GM19452 (cell line): ENCODE measurements at regions not wholly inside any gene's neighbourhood (a gene's known extent, or its start where the extent isn't known, plus 50 kb on each side); places are given as distances from the start of the nearest gene placed in this dataset.

Experiments
- ATAC-seq: cut with Tn5 transposase; IDR thresholded peaks from one replicate; pipeline ENCODE4 v1.9.1; 2021; ENCODE audit not compliant: unreplicated experiment

DNA sequence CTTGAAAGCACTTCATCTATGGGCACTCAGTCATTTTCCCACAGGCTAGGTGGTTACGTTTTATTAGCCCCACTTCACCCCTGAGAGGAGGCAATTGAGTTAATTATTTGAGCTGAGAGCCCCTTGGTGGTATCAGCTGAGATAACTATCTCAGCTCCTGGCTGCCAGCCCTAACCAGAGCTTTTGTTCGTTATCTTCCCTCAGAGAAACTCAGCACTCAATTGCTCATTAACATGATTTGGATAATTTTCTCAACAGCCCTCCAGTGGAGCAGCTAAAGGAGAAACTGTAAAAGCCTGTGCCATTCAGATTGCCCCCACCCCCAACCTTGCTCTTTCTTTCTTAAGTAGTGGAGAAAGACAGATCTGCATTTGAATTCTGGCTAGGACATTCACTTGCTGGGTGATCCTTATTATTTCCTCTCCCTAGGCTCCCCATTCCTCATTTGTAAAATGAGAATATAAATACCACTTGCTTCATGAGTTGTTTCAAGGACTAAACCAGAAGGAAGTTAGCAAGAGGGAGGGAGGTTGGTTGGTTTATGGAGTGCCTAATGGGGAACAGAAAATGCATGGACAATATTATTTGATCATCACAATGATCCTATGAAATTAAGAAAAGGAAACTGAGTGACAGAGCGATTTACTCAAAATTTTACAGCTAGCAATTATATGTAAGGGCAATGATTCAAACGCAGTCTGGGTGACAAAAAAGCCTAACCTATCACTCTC, 218.7 kb upstream of the FGGY start:
- ATAC-seq, result no peak

DNA sequence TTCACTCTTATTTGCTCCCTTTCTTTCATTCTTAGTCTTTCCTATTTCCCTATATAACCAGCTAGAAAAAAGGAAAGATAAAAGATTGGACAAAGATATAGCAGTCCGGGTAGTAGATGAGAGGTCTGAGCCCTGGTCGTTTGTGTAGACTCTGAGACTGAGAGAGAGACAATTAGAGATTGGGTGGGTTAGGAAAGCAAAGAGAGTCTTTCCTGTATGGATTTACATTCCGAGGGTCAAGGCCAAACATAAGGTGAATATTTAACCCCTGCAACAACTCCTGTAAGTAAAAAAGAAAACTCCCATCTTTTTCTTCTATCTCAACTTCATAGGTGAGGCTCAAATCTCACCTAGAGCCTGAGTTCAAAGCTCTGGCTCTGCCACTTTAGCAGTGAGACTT, 218.0 kb upstream of the FGGY start:
- ATAC-seq, result no peak

- no peak for ATAC-seq
These were observed 217.3 kb upstream of the FGGY start for GRCh38 chr1:59079434-59080140.

DNA sequence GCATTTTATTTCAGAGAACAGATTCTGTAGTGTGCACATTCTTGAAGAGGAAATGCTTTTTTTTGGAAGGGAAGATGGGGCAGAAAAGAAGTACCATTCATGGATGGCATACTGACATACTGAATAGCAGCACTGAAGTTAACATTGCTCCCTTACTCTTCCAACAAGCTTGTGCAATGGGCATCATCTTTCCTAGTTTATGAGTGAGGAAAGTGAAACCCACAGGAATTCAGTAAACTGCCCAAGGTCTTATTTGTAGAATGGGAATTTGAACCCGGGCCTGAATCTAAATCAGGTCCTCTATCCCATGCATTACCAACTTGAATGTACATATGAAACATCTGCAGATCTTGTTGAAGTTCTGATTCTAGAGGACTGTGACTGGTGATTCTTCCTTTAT, 215.7 kb upstream of the FGGY start:
- ATAC-seq, result no peak

- no peak for ATAC-seq
These were observed 215.1 kb upstream of the FGGY start for GRCh38 chr1:59081795-59082194.

GRCh38 chr1:59083946-59084865, 212.7 kb upstream of the FGGY start:
- ATAC-seq, result no peak

DNA sequence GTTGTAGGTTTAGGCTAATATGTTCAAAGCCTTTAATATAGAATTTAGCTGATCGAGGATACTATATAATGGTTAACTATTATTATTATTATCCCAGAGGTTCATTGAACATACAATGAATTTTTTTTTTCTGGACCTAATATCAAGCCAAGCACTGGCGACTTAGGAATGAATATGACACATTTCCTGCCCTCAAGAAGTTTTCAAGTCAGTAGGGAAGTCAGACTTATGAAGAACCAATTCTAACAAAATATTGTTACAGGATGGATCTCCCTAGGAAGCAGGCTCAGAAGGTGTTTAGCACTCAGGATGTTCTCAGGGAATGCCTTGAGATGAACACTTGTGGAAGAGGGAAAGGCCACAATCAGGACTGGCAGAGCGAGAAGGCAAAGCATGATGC, 211.8 kb upstream of the FGGY start:
- ATAC-seq, result no peak

DNA sequence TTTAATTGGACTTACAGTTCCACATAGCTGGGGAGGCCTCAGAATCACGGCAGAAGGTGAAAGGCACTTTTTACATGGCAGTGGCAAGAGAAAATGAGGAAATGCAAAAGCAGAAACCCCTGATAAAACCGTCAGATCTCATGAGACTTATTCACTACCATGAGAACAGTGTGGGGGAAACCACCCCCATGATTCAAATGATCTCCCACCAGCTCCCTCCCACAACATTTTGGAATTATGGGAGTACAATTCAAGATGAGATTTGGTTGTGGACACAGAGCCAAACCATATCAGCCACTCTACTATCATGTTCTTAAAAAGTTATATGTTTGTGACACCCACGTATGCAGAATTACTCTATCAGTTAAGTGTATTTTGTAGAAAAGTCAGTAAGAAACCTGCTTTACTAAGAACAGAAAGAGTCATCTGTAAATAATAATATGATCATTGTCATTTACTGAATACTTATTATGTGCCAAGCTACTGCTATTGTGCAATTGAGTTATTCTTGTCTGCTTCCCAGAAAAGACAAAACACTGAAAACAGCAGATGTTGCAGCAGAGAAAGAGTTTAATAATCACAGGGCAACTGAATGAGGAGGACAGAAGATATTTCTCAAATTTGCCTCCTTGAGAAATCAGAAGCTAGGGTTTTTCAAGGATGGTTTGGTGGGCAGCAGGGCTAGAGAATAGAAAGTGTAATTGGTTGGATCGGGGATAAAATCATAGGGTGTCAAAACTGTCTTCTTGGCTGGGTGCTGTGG, 207.7 kb upstream of the FGGY start:
- ATAC-seq, result no peak

GRCh38 chr1:59089922-59090457, 206.9 kb upstream of the FGGY start:
- ATAC-seq, result no peak

DNA sequence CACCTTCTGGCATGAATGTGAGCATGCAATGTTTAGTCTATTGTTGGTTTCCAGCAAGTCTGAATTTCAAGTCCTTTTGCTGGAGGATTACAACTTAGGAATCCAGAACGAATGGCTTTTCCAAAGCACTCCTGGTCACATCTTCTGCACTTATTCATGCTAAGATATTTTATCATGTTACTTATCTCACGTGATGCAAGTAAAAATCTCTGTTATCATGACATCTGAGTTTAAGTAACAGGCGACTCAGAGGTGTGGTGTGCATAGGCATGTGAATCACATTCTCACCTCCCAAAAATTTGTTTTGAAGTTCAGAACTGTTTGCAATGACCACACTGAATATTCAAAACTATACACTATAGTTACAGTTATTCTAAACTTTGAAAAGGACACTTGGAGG, 204.8 kb upstream of the FGGY start:
- no peak for ATAC-seq

GRCh38 chr1:59094001-59094400, 202.9 kb upstream of the FGGY start:
- no peak for ATAC-seq

- no peak for ATAC-seq
These were observed 200.4 kb upstream of the FGGY start for GRCh38 chr1:59096501-59096900.

DNA sequence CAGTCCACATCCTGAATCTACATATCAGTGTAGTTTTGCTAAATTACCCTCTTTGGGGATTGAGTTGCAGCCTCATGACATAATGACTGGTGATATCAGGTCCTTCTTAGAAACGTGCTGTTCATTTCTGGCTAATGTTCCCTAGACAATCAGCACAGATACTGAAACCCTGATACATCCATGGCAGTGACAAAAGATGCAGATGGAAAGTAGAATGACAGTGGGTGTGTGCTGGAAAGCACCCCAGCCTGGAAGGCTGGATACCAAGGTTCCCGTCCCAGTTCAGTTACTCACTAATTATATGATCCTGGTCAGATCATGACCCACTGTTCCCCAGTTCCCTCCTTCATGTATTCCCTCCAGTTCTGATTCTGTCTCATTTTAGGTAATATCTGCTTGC, 198.2 kb upstream of the FGGY start:
- no peak for ATAC-seq

- ATAC-seq, result no peak
These were observed 196.1 kb upstream of the FGGY start for GRCh38 chr1:59100708-59101374.

DNA sequence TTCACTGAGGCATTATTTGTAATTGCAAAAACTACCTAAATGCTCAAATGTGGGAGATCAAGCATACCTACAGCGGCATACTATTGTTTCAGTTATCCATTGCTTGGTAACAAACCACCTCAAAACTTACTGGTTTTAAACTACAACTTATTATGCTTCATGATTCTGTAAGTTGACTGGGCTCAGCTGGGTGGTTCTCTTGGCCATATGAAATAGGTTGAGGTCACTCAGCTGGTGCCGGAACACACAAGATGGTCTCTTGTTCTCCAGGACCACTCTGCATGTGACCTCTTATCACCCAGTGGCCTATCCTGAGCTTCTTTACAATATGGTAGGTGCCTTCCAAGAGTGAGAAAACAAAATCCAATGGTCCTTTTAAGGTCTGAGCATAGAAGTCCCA, 195.4 kb upstream of the FGGY start:
- ATAC-seq, result no peak

DNA sequence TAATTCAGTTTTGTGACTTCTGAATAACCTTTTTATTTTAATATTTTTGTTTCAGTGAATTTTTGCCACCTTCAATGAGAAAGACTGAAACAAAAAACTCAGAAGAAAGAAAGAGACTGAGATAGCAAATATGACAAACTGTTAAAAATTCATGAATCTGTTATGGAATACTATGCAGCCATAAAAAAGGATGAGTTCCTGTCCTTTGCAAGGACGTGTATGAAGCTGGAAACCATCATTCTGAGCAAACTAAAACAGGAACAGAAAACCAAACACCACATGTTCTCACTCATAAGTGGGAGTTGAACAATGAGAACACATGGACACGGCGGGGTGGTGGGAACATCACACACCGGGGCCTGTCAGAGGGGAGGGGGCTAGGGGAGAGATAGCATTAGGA, 193.4 kb upstream of the FGGY start:
- ATAC-seq, result no peak

DNA sequence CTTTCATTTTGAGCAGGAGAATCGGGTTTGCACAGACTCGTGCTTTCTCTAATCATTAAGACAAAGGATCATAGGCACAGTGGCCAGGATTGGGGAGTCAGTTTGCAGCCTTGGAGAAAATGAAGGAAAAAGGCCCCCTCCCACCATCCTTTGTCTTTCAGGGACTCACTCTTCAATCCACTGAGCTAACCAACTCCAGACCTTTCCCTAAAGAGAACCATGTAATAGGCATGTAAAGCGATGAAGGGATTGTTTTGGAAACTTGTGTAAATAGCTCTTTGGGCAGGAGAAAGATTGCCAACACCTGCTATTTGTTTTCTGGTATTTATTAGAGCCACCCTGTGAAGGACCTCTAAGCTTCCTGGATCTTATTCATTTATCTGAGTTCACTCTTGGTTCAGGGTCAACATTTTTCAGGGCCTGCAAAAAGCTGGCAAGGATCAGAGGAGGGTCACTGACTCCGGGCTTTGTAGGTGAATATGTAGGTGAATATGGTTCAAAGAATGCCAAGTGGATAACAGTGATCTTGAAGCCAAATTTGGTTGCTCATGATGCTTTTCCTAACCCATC, 192.6 kb upstream of the FGGY start:
- no peak for ATAC-seq

DNA sequence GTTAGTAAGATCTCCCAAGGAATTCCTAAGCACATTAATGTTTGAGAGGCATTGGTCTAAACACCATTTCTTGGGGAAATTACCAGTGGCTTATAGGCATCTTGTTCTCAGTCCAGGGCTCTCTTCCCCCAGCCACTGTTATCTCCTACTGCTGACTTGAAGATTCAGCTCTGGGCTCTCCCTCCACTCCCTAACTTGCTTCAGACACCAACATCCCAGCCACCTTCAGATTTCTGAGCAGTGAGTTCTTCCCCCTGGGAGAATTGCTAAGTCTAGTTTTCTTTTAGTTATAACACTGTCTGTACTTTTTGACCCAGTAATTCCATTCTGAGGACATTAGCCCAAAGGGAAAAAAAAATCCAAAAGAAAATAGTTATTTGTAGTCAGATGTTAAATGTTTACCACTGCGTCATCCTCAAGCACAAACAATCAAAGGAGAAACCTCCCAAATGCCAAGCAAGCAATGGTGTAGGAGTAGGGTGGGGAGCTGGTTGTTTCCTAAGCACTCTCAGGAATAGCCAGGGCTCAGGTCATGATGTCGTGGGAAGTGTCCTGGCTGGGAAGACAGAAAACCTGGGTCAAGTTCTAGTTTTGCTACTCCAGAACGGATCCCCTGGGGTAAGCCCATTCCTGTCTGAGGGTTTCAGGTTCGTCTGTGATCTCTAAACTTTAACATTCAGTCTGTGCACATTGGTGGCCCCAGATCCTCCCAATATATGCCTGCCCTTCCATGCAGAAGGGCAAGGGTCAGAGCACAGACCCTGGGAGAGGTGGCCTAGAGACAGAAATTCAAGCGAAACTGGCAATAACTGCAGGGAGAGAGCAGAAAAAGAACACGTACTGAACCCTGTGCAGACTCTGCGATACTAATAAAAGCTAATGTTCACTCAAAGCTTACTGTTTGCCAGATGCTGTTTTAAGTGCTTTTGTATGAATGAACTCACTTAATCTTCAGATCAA, 191.1 kb upstream of the FGGY start:
- ATAC-seq, result no peak

DNA sequence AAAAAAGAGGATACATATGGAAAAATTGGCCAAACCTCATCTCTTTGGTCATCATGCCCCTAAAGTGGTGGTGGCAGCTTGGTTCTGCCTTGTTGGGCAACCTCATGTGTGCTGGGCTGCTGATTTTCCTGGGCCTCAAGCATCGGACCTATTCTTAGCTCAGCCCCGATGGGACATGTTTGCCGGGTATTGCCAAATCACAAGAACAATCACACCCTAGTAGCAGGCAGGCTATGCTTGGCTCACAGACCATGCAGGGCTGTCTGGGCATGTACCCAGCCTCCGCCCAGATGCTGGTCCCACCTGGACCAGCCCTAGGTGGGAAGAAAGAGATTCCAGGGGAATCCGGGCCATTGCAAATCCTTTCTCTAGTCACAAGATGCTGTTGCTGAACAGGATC, 189.4 kb upstream of the FGGY start:
- no peak for ATAC-seq
